Left lung (tissue), 4 donors: ENCODE measurements at regions not wholly inside any gene's neighbourhood (a gene's known extent, or its start where the extent isn't known, plus 50 kb on each side); places are given as distances from the start of the nearest gene placed in this dataset.

Experiments
- ATAC-seq: fragments of 200-7000 bp; cut with Tn5 transposase; one replicate; pipeline ENCODE4 v1.9.1; 2020; ENCODE audit warnings: moderate library complexity
- DNase-seq, 4 donors: peaks; one replicate each; pipeline ENCODE4 v3.0.0-alpha.2; 2013 to 2020
- H3K27ac ChIP-seq, 2 donors: fragments of 200-600 bp; sonication (generic) in 1 of 2; one replicate each; pipeline versions ENCODE4 v1.5.0 to v1.8.0; 2020 to 2021
- H3K27me3 ChIP-seq, 2 donors: fragments of 200-600 bp; sonication (generic) in 1 of 2; one replicate each; pipeline versions ENCODE4 v1.5.0 to v1.8.0; 2020 to 2021
- H3K36me3 ChIP-seq, 2 donors: fragments of 200-600 bp; sonication (generic) in 1 of 2; one replicate each; pipeline versions ENCODE4 v1.5.0 to v1.8.0; 2020 to 2021
- H3K4me1 ChIP-seq, 2 donors: fragments of 200-600 bp; one replicate each; pipeline ENCODE4 v1.8.0; 2021
- H3K4me3 ChIP-seq, 2 donors: fragments of 200-600 bp; sonication (generic) in 1 of 2; one replicate each; pipeline versions ENCODE4 v1.5.0 to v1.8.0; 2020 to 2021; ENCODE audit warnings: mild to moderate bottlenecking in 1 of 2
- H3K9me3 ChIP-seq, 2 donors: fragments of 200-600 bp; sonication (generic) in 1 of 2; one replicate each; pipeline versions ENCODE4 v1.5.0 to v1.8.0; 2020 to 2021
- CTCF ChIP-seq, 2 donors: fragments of 200-600 bp; sonication (generic) in 1 of 2; IDR thresholded peaks; one replicate each; pipeline versions ENCODE4 v1.5.0 to v1.8.0; 2021; ENCODE audit warnings: antibody characterized with exemption in 2 of 2
- intact Hi-C, 2 donors: fragments of 100-400 bp; cut with DNase I; formaldehyde crosslinking; loops; one replicate each; pipeline versions ENCODE4 v1.11.2 to v1.14.2; 2022
- donor health status: DM: no; HTN: yes; CAD: no.
- donor health status: DM: no; HTN: no; CAD: no.

GRCh38 chr9:87068177-87068840 is 121.0 kb upstream of the GAS1 start:
- ATAC-seq (no peak), DNase-seq (no peak)
- Histone ChIP-seq H3K27ac (no peak overlapping the region), H3K4me1 (peaks cover 0 to 3% of the 10 kb centered on the region in 2 donors), H3K27me3 (no peaks in the 10 kb centered on the region), H3K9me3 (no peaks in the 10 kb centered on the region), H3K4me3 (no peak overlapping the region), H3K36me3 (no peaks in the 10 kb centered on the region)
- intact Hi-C loops = no loop called here
- no peak for TF ChIP-seq CTCF (IDR thresholded peaks at IDR 0.05)

- no peaks in the 10 kb centered on the region for H3K36me3 ChIP-seq
- no peaks in the 10 kb centered on the region for H3K4me1 ChIP-seq
- H3K4me3 ChIP-seq = no peak overlapping the region
- intact Hi-C loops = no loop called here
- DNase-seq = no peak
- H3K9me3 ChIP-seq = no peaks in the 10 kb centered on the region
- no peaks in the 10 kb centered on the region for H3K27me3 ChIP-seq
- TF ChIP-seq CTCF (IDR thresholded peaks at IDR 0.05) = no peak
- no peak overlapping the region for H3K27ac ChIP-seq
- no peak for ATAC-seq
These were observed 122.4 kb upstream of the GAS1 start for GRCh38 chr9:87069690-87070089.

GRCh38 chr9:87070336-87070735 is 123.0 kb upstream of the GAS1 start:
- TF ChIP-seq CTCF (IDR thresholded peaks at IDR 0.05) = no peak
- no peak for ATAC-seq

GRCh38 chr9:87071473-87071872 is 124.2 kb upstream of the GAS1 start:
- no peaks in the 10 kb centered on the region for H3K27me3 ChIP-seq
- no peak for ATAC-seq
- intact Hi-C loops = no loop called here
- no peak for TF ChIP-seq CTCF (IDR thresholded peaks at IDR 0.05)
- H3K36me3 ChIP-seq = no peaks in the 10 kb centered on the region
- H3K27ac ChIP-seq = no peak overlapping the region
- no peak overlapping the region for H3K4me3 ChIP-seq
- DNase-seq = no peak
- no peaks in the 10 kb centered on the region for H3K4me1 ChIP-seq
- no peaks in the 10 kb centered on the region for H3K9me3 ChIP-seq

More at GRCh38 chr9:87070336-87070735, 123.0 kb upstream of the GAS1 start:
- H3K4me1 ChIP-seq = no peaks in the 10 kb centered on the region
- H3K9me3 ChIP-seq = no peaks in the 10 kb centered on the region
- H3K36me3 ChIP-seq = no peaks in the 10 kb centered on the region
- DNase-seq = no peak
- H3K27me3 ChIP-seq = no peaks in the 10 kb centered on the region
- no peak overlapping the region for H3K4me3 ChIP-seq
- intact Hi-C loops = no loop called here
- H3K27ac ChIP-seq = no peak overlapping the region

GRCh38 chr9:87073692-87074091 is 126.4 kb upstream of the GAS1 start:
- Histone ChIP-seq H3K27me3 (no peaks in the 10 kb centered on the region), H3K4me3 (no peak overlapping the region), H3K9me3 (no peaks in the 10 kb centered on the region), H3K36me3 (no peaks in the 10 kb centered on the region), H3K27ac (no peak overlapping the region), H3K4me1 (no peaks in the 10 kb centered on the region)
- no peak for TF ChIP-seq CTCF (IDR thresholded peaks at IDR 0.05)
- ATAC-seq (no peak), DNase-seq (no peak)
- intact Hi-C loops = no loop called here
